SK-N-SH treated with all-trans-retinoic acid at 6 μM for 48 hours (cell line): ENCODE measurements at regions not wholly inside any gene's neighbourhood (a gene's known extent, or its start where the extent isn't known, plus 50 kb on each side); places are given as distances from the start of the nearest gene placed in this dataset.

Source experiments
- ATAC-seq: fragments of 200-7000 bp; cut with Tn5 transposase; 3 replicates; pipeline ENCODE4 v1.9.1; 2020; ENCODE audit warnings: mild to moderate bottlenecking, moderate library complexity
- ARNTL ChIP-seq: fragments of 450-650 bp; formaldehyde crosslinking; IDR thresholded peaks from 2 replicates; pipeline ENCODE4 v1.5.0; 2020; ENCODE audit warnings: low read depth, mild to moderate bottlenecking, moderate library complexity, borderline replicate concordance
- BACH2 ChIP-seq: fragments of 250-450 bp; sonication (Bioruptor Pico); IDR thresholded peaks from 2 replicates; pipeline ENCODE4 v1.9.0; 2021; ENCODE audit warnings: mild to moderate bottlenecking, borderline replicate concordance
- CREB5 ChIP-seq: fragments of 250-450 bp; sonication (Bioruptor Pico); IDR thresholded peaks from 2 replicates; pipeline ENCODE4 v1.5.1; 2020; ENCODE audit warnings: low read depth, mild to moderate bottlenecking, moderate library complexity
- CSDC2 ChIP-seq: fragments of 250-450 bp; sonication (Bioruptor Pico); IDR thresholded peaks from 2 replicates; pipeline ENCODE4 v1.5.0; 2020; ENCODE audit warnings: mild to moderate bottlenecking, moderate library complexity
- CSRNP3 ChIP-seq: fragments of 250-450 bp; sonication (Bioruptor Pico); IDR thresholded peaks from 2 replicates; pipeline ENCODE4 v1.5.1; 2021; ENCODE audit warnings: mild to moderate bottlenecking, moderate library complexity
- ESRRG ChIP-seq: fragments of 250-450 bp; sonication (Bioruptor Pico); IDR thresholded peaks from 2 replicates; pipeline ENCODE4 v1.6.1; 2021; ENCODE audit warnings: mild to moderate bottlenecking
- GLIS3 ChIP-seq: fragments of 250-450 bp; sonication (Bioruptor Pico); IDR thresholded peaks from 2 replicates; pipeline ENCODE4 v1.5.0; 2020; ENCODE audit warnings: mild to moderate bottlenecking, moderate library complexity
- ISL1 ChIP-seq: fragments of 250-450 bp; sonication (Bioruptor Pico); IDR thresholded peaks from 2 replicates; pipeline ENCODE4 v2.1.2; 2022; ENCODE audit warnings: mild to moderate bottlenecking, moderate library complexity
- OSR1 ChIP-seq: fragments of 250-450 bp; sonication (Bioruptor Pico); IDR thresholded peaks from 2 replicates; pipeline ENCODE4 v1.8.0; 2022; ENCODE audit warnings: moderate library complexity, mild to moderate bottlenecking, inconsistent platforms
- PATZ1 ChIP-seq: fragments of 250-450 bp; sonication (Bioruptor Pico); IDR thresholded peaks from 2 replicates; pipeline ENCODE4 v1.8.0; 2020; ENCODE audit warnings: mild to moderate bottlenecking, moderate library complexity, borderline replicate concordance
- POU6F1 ChIP-seq: fragments of 250-450 bp; sonication (Bioruptor Pico); IDR thresholded peaks from 2 replicates; pipeline ENCODE4 v1.8.0; 2021; ENCODE audit warnings: low read depth, mild to moderate bottlenecking, moderate library complexity, borderline replicate concordance
- PPARA ChIP-seq: fragments of 250-450 bp; sonication (Bioruptor Pico); IDR thresholded peaks from 2 replicates; pipeline ENCODE4 v1.5.0; 2020; ENCODE audit warnings: mild to moderate bottlenecking, borderline replicate concordance
- RARB ChIP-seq: fragments of 250-450 bp; sonication (Bioruptor Pico); IDR thresholded peaks from 2 replicates; pipeline ENCODE4 v1.8.0; 2021; ENCODE audit warnings: mild to moderate bottlenecking, moderate library complexity
- SNAI2 ChIP-seq: fragments of 250-450 bp; sonication (Bioruptor Pico); IDR thresholded peaks from 2 replicates; pipeline ENCODE4 v1.5.0; 2020; ENCODE audit warnings: mild to moderate bottlenecking, moderate library complexity
- TOX ChIP-seq: fragments of 250-450 bp; sonication (Bioruptor Pico); IDR thresholded peaks from 2 replicates; pipeline ENCODE4 v1.8.0; 2021; ENCODE audit warnings: mild to moderate bottlenecking, moderate library complexity, borderline replicate concordance
- TSHZ2 ChIP-seq: fragments of 250-450 bp; sonication (Bioruptor Pico); IDR thresholded peaks from 2 replicates; pipeline ENCODE4 v1.5.0; 2020; ENCODE audit warnings: mild to moderate bottlenecking, moderate library complexity
- ZC3H10 ChIP-seq: fragments of 250-450 bp; sonication (Bioruptor Pico); IDR thresholded peaks from 2 replicates; pipeline ENCODE4 v1.5.1; 2021; ENCODE audit warnings: mild to moderate bottlenecking, moderate library complexity
- ZFP3 ChIP-seq: fragments of 250-450 bp; sonication (Bioruptor Pico); IDR thresholded peaks from 2 replicates; pipeline ENCODE4 v1.5.0; 2020; ENCODE audit warnings: mild to moderate bottlenecking, moderate library complexity
- ZFP30 ChIP-seq: fragments of 450-650 bp; formaldehyde crosslinking; IDR thresholded peaks from 2 replicates; pipeline ENCODE4 v1.5.0; 2022; ENCODE audit warnings: mild to moderate bottlenecking, moderate library complexity
- ZNF565 ChIP-seq: fragments of 450-650 bp; formaldehyde crosslinking; conservative IDR thresholded peaks from 2 replicates; pipeline ENCODE4 v1.5.0; 2020; ENCODE audit warnings: low read depth, mild to moderate bottlenecking, moderate library complexity
- ZNF70 ChIP-seq: fragments of 450-650 bp; formaldehyde crosslinking; IDR thresholded peaks from 2 replicates; pipeline ENCODE4 v1.5.0; 2020; ENCODE audit warnings: mild to moderate bottlenecking, moderate library complexity
- ZNF8 ChIP-seq: fragments of 450-650 bp; formaldehyde crosslinking; IDR thresholded peaks from 2 replicates; pipeline ENCODE4 v1.5.0; 2020; ENCODE audit warnings: mild to moderate bottlenecking, moderate library complexity

GRCh38 chr2:219782737-219783348 lies 155.4 kb downstream of the SLC4A3 start:
- TF ChIP-seq TOX (no peak), ZNF8 (no peak), ZFP3 (no peak), CREB5 (CRISPR knock-in tag) (no peak), OSR1 (CRISPR knock-in tag) (no peak), ZNF70 (no peak), ZFP30 (CRISPR knock-in tag) (no peak), POU6F1 (CRISPR knock-in tag) (no peak), ARNTL (no peak), TSHZ2 (no peak), SNAI2 (CRISPR knock-in tag) (no peak), BACH2 (CRISPR knock-in tag) (no peak), ZNF565 (no peak), CSDC2 (CRISPR knock-in tag) (no peak), PATZ1 (CRISPR knock-in tag) (no peak), ZC3H10 (no peak), ISL1 (CRISPR knock-in tag) (no peak), ESRRG (CRISPR knock-in tag) (no peak), PPARA (CRISPR knock-in tag) (no peak), GLIS3 (CRISPR knock-in tag) (no peak)
- no peak for ATAC-seq

- no peak for TF ChIP-seq PPARA (CRISPR knock-in tag)
- TF ChIP-seq, all 23 proteins: peak for 0
- no peak for ATAC-seq
These were observed 156.0 kb downstream of the SLC4A3 start for GRCh38 chr2:219783359-219783975.

GRCh38 chr2:219784178-219784577 lies 156.7 kb downstream of the SLC4A3 start:
- no peak for ATAC-seq
- no peak for TF ChIP-seq CSRNP3 (CRISPR knock-in tag)
- TF ChIP-seq TSHZ2, result no peak
- no peak for TF ChIP-seq PPARA (CRISPR knock-in tag)
- no peak for TF ChIP-seq ISL1 (CRISPR knock-in tag)
- no peak for TF ChIP-seq CREB5 (CRISPR knock-in tag)
- no peak for TF ChIP-seq ZFP30 (CRISPR knock-in tag)
- no peak for TF ChIP-seq RARB (CRISPR knock-in tag)
- TF ChIP-seq POU6F1 (CRISPR knock-in tag), result no peak
- no peak for TF ChIP-seq OSR1 (CRISPR knock-in tag)
